Ectodermal cell (in vitro differentiated cells): ENCODE measurements at regions not wholly inside any gene's neighbourhood (a gene's known extent, or its start where the extent isn't known, plus 50 kb on each side); places are given as distances from the start of the nearest gene placed in this dataset.
"Not testable (repeated sequence)": the region's sequence is repeated elsewhere in the genome, so short reads cannot be mapped to it uniquely, and the experiment has no call there.

Source experiments
- H3K27ac ChIP-seq: 2 replicates; pipeline ENCODE4 v1.7.0; 2013; ENCODE audit warnings: mild to moderate bottlenecking, low read depth, low read length; ENCODE audit not compliant: insufficient read depth, poor library complexity, severe bottlenecking
- H3K27me3 ChIP-seq: 2 replicates; pipeline ENCODE4 v1.7.0; 2013; ENCODE audit warnings: mild to moderate bottlenecking, low read length; ENCODE audit not compliant: insufficient read depth, control insufficient read depth, poor library complexity, severe bottlenecking
- H3K36me3 ChIP-seq: one replicate; pipeline ENCODE4 v1.7.0; 2013; ENCODE audit warnings: low read length; ENCODE audit not compliant: control insufficient read depth, insufficient read depth
- H3K4me1 ChIP-seq: one replicate; pipeline ENCODE4 v1.7.0; 2013; ENCODE audit warnings: low read length; ENCODE audit not compliant: control insufficient read depth, insufficient read depth
- H3K4me3 ChIP-seq: 2 replicates; pipeline ENCODE4 v1.7.0; 2013; ENCODE audit warnings: low read depth, low read length, control low read depth; ENCODE audit not compliant: insufficient read depth
- H3K9me3 ChIP-seq: 2 replicates; pipeline ENCODE4 v1.7.0; 2013; ENCODE audit warnings: mild to moderate bottlenecking, low read length, moderate library complexity; ENCODE audit not compliant: control insufficient read depth
- WGBS, 2 experiments: methylation state at CpG; one replicate each; pipeline ENCODE4 v1.1.7; 2013; ENCODE audit warnings: missing lambda C conversion rate in 2 of 2; 5-methylcytosine and 5-hydroxymethylcytosine counted together

- H3K36me3 ChIP-seq, H3K4me3 ChIP-seq: not testable (repeated sequence)
- 93% methylated on average over 20 of the region's 20 CpGs for WGBS, 2 experiments
Measured at GRCh38 chr2:187637771-187638170, 83.5 kb upstream of the TFPI start.

GRCh38 chr2:187638840-187639239 is 84.6 kb upstream of the TFPI start:
- no peaks in the 10 kb centered on the region for H3K36me3 ChIP-seq
- H3K4me3 ChIP-seq = no peak overlapping the region
- no peaks in the 10 kb centered on the region for H3K9me3 ChIP-seq
- no peaks in the 10 kb centered on the region for H3K4me1 ChIP-seq
- H3K27ac ChIP-seq = no peak overlapping the region
- H3K27me3 ChIP-seq = no peaks in the 10 kb centered on the region
- no CpG with 5 or more reads among the region's 1 CpG for WGBS, 2 experiments

More at GRCh38 chr2:187637771-187638170, 83.5 kb upstream of the TFPI start:
- not testable (repeated sequence) for H3K27me3 ChIP-seq, H3K27ac ChIP-seq, H3K4me1 ChIP-seq, H3K9me3 ChIP-seq

GRCh38 chr2:187640926-187641510 is 86.8 kb upstream of the TFPI start:
- Histone ChIP-seq H3K36me3 (no peaks in the 10 kb centered on the region), H3K27me3 (no peaks in the 10 kb centered on the region), H3K27ac (no peak overlapping the region), H3K4me3 (no peak overlapping the region), H3K9me3 (no peaks in the 10 kb centered on the region), H3K4me1 (no peaks in the 10 kb centered on the region)
- WGBS, 2 experiments = 94 to 98% methylated on average over 4 to 6 of the region's 6 CpGs

GRCh38 chr2:187642498-187642897 is 88.3 kb upstream of the TFPI start:
- Histone ChIP-seq H3K27me3 (no peaks in the 10 kb centered on the region), H3K4me3 (no peak overlapping the region), H3K9me3 (no peaks in the 10 kb centered on the region), H3K4me1 (no peaks in the 10 kb centered on the region), H3K36me3 (no peaks in the 10 kb centered on the region), H3K27ac (no peak overlapping the region)
- 100% methylated on average over 2 of the region's 4 CpGs; no CpG with 5 or more reads in 1 of the 2 experiments for WGBS, 2 experiments

GRCh38 chr2:187644486-187644885 is 90.3 kb upstream of the TFPI start:
- no peak overlapping the region for H3K4me3 ChIP-seq
- no peaks in the 10 kb centered on the region for H3K27me3 ChIP-seq
- no peaks in the 10 kb centered on the region for H3K4me1 ChIP-seq
- no peaks in the 10 kb centered on the region for H3K36me3 ChIP-seq
- no peak overlapping the region for H3K27ac ChIP-seq
- no peaks in the 10 kb centered on the region for H3K9me3 ChIP-seq

GRCh38 chr2:187644981-187645380 is 90.7 kb upstream of the TFPI start:
- no peaks in the 10 kb centered on the region for H3K9me3 ChIP-seq
- 86 to 88% methylated on average over 1 of the region's 1 CpG for WGBS, 2 experiments
- H3K27me3 ChIP-seq = no peaks in the 10 kb centered on the region
- H3K4me1 ChIP-seq = no peaks in the 10 kb centered on the region
- no peaks in the 10 kb centered on the region for H3K36me3 ChIP-seq
- no peak overlapping the region for H3K27ac ChIP-seq
- no peak overlapping the region for H3K4me3 ChIP-seq

- WGBS, 2 experiments = 90 to 96% methylated on average over 1 of the region's 1 CpG
- H3K36me3 ChIP-seq = no peaks in the 10 kb centered on the region
Measured at GRCh38 chr2:187646556-187646955, 92.3 kb upstream of the TFPI start.

GRCh38 chr2:187654535-187654934 is 100.3 kb upstream of the TFPI start:
- Histone ChIP-seq H3K27me3 (no peaks in the 10 kb centered on the region), H3K9me3 (no peaks in the 10 kb centered on the region), H3K27ac (no peak overlapping the region), H3K4me3 (no peak overlapping the region), H3K4me1 (no peaks in the 10 kb centered on the region), H3K36me3 (no peaks in the 10 kb centered on the region)
- WGBS, 2 experiments = 85 to 92% methylated on average over 4 of the region's 4 CpGs

More at GRCh38 chr2:187646556-187646955, 92.3 kb upstream of the TFPI start:
- Histone ChIP-seq H3K4me1 (no peaks in the 10 kb centered on the region), H3K4me3 (no peak overlapping the region), H3K9me3 (no peaks in the 10 kb centered on the region), H3K27ac (no peak overlapping the region), H3K27me3 (no peaks in the 10 kb centered on the region)

GRCh38 chr2:187655001-187655400 is 100.8 kb upstream of the TFPI start:
- Histone ChIP-seq H3K4me1 (no peaks in the 10 kb centered on the region), H3K27me3 (no peaks in the 10 kb centered on the region), H3K9me3 (no peaks in the 10 kb centered on the region), H3K4me3 (no peak overlapping the region), H3K36me3 (no peaks in the 10 kb centered on the region), H3K27ac (no peak overlapping the region)
- WGBS, 2 experiments = 86 to 89% methylated on average over 6 to 7 of the region's 9 CpGs

GRCh38 chr2:187656123-187656522 is 101.9 kb upstream of the TFPI start:
- Histone ChIP-seq H3K27me3 (no peaks in the 10 kb centered on the region), H3K36me3 (no peaks in the 10 kb centered on the region), H3K27ac (no peak overlapping the region), H3K4me1 (no peaks in the 10 kb centered on the region), H3K4me3 (no peak overlapping the region), H3K9me3 (no peaks in the 10 kb centered on the region)
- WGBS, 2 experiments = 86 to 94% methylated on average over 1 to 4 of the region's 4 CpGs
